Trophoblast cell (in vitro differentiated cells and primary cell): ENCODE measurements at regions not wholly inside any gene's neighbourhood (a gene's known extent, or its start where the extent isn't known, plus 50 kb on each side); places are given as distances from the start of the nearest gene placed in this dataset.
A peak's percentile ranks its signal among the peaks of the same experiment; 100 is the strongest.

Experiments used
- DNase-seq, 2 donors: peaks; one replicate each; pipeline ENCODE4 v3.0.0-alpha.2; 2016
- H2AFZ ChIP-seq: 2 replicates; pipeline ENCODE4 v1.6.1; 2013; ENCODE audit warnings: low read length, moderate library complexity, mild to moderate bottlenecking; ENCODE audit not compliant: insufficient read depth, poor library complexity
- H2AK5ac ChIP-seq: 2 replicates; pipeline ENCODE4 v1.6.1; 2013; ENCODE audit warnings: mild to moderate bottlenecking, low read length
- H2BK120ac ChIP-seq: 2 replicates; pipeline ENCODE4 v1.6.1; 2013; ENCODE audit warnings: low read length, mild to moderate bottlenecking, moderate library complexity; ENCODE audit not compliant: insufficient read depth, poor library complexity
- H2BK12ac ChIP-seq: 2 replicates; pipeline ENCODE4 v1.6.1; 2013; ENCODE audit warnings: mild to moderate bottlenecking, low read length, moderate library complexity
- H2BK5ac ChIP-seq: 2 replicates; pipeline ENCODE4 v1.6.1; 2013; ENCODE audit warnings: low read length, low read depth, moderate library complexity, mild to moderate bottlenecking; ENCODE audit not compliant: poor library complexity
- H3K14ac ChIP-seq: 2 replicates; pipeline ENCODE4 v1.6.1; 2013; ENCODE audit warnings: mild to moderate bottlenecking, low read length
- H3K18ac ChIP-seq: 2 replicates; pipeline ENCODE4 v1.6.1; 2013; ENCODE audit warnings: mild to moderate bottlenecking, low read length
- H3K23ac ChIP-seq: 2 replicates; pipeline ENCODE4 v1.6.1; 2013; ENCODE audit warnings: low read length
- H3K27ac ChIP-seq: 2 replicates; pipeline ENCODE4 v1.5.1; 2013; ENCODE audit warnings: low read depth, mild to moderate bottlenecking, inconsistent platforms, low read length, moderate library complexity
- H3K27me3 ChIP-seq: 2 replicates; pipeline ENCODE4 v1.6.1; 2013; ENCODE audit warnings: inconsistent platforms, mild to moderate bottlenecking, low read length, moderate library complexity; ENCODE audit not compliant: insufficient read depth
- H3K36me3 ChIP-seq, 2 experiments: 1 replicate in 1 of 2; 2 replicates in 1 of 2; pipeline ENCODE4 v1.6.1; 2013; ENCODE audit warnings: low read length in 2 of 2, mild to moderate bottlenecking in 2 of 2, moderate library complexity in 1 of 2; ENCODE audit not compliant: insufficient read depth in 2 of 2, control insufficient read depth in 1 of 2
- H3K4ac ChIP-seq: 2 replicates; pipeline ENCODE4 v1.6.1; 2013; ENCODE audit warnings: low read depth, mild to moderate bottlenecking, low read length, moderate library complexity
- H3K4me1 ChIP-seq, 2 experiments: 1 replicate in 1 of 2; 2 replicates in 1 of 2; pipeline ENCODE4 v1.6.1; 2013; ENCODE audit warnings: low read length in 2 of 2, mild to moderate bottlenecking in 2 of 2, moderate library complexity in 1 of 2; ENCODE audit not compliant: insufficient read depth in 2 of 2, control insufficient read depth in 1 of 2
- H3K4me2 ChIP-seq: 2 replicates; pipeline ENCODE4 v1.6.1; 2013; ENCODE audit warnings: inconsistent platforms, mild to moderate bottlenecking, low read length, moderate library complexity
- H3K4me3 ChIP-seq: 2 replicates; pipeline ENCODE4 v1.5.1; 2013; ENCODE audit warnings: mild to moderate bottlenecking, low read depth, low read length, inconsistent platforms
- H3K79me1 ChIP-seq: one replicate; pipeline ENCODE4 v1.6.1; 2013; ENCODE audit warnings: low read length
- H3K79me2 ChIP-seq: 2 replicates; pipeline ENCODE4 v1.6.1; 2013; ENCODE audit warnings: low read length, mild to moderate bottlenecking; ENCODE audit not compliant: control insufficient read depth, insufficient read depth, poor library complexity
- H3K9ac ChIP-seq: 2 replicates; pipeline ENCODE4 v1.6.1; 2013; ENCODE audit warnings: mild to moderate bottlenecking, low read length
- H3K9me3 ChIP-seq: 2 replicates; pipeline ENCODE4 v1.6.1; 2013; ENCODE audit warnings: low read depth, mild to moderate bottlenecking, control low read depth, inconsistent platforms, low read length; ENCODE audit not compliant: insufficient read depth
- H4K12ac ChIP-seq: 2 replicates; pipeline ENCODE4 v1.6.1; 2013; ENCODE audit warnings: low read depth, mild to moderate bottlenecking, low read length, moderate library complexity
- H4K8ac ChIP-seq: 2 replicates; pipeline ENCODE4 v1.6.1; 2013; ENCODE audit warnings: low read depth, mild to moderate bottlenecking, low read length, moderate library complexity
- H4K91ac ChIP-seq: one replicate; pipeline ENCODE4 v1.6.1; 2013; ENCODE audit warnings: low read depth, mild to moderate bottlenecking, low read length, moderate library complexity
- WGBS: extraction: QIAGEN DNeasy Blood & Tissue Kit; methylation state at CpG from one replicate; pipeline ENCODE4 v1.1.7; 2013; ENCODE audit warnings: missing lambda C conversion rate; ENCODE audit not compliant: insufficient read length, insufficient coverage; ENCODE audit errors: extremely low coverage; 5-methylcytosine and 5-hydroxymethylcytosine counted together

- no peak overlapping the region for H2BK120ac ChIP-seq
- H2AFZ ChIP-seq: no peak overlapping the region
- WGBS: no CpG with 5 or more reads among the region's 14 CpGs
- peaks cover 2% of the 10 kb centered on the region for H3K79me1 ChIP-seq
- H3K4me3 ChIP-seq: no peak overlapping the region
- no peak overlapping the region for H4K8ac ChIP-seq
- no peak for DNase-seq
- H3K23ac ChIP-seq: no peak overlapping the region
- H3K9ac ChIP-seq: no peak overlapping the region
- no peak overlapping the region for H3K27ac ChIP-seq
- H3K4me1 ChIP-seq: no peaks in the 10 kb centered on the region
- no peak overlapping the region for H3K4ac ChIP-seq
- no peak overlapping the region for H2BK12ac ChIP-seq
- H2BK5ac ChIP-seq: no peak overlapping the region
- H3K27me3 ChIP-seq: no peaks in the 10 kb centered on the region
- no peak overlapping the region for H4K91ac ChIP-seq
- no peak overlapping the region for H3K14ac ChIP-seq
- H3K36me3 ChIP-seq: no peaks in the 10 kb centered on the region
- H3K18ac ChIP-seq: no peak overlapping the region
- H3K79me2 ChIP-seq: no peaks in the 10 kb centered on the region
- H3K9me3 ChIP-seq: no peaks in the 10 kb centered on the region
- no peak overlapping the region for H3K4me2 ChIP-seq
- H2AK5ac ChIP-seq: no peak overlapping the region
- no peak overlapping the region for H4K12ac ChIP-seq
These were observed 232.0 kb downstream of the BCAS1 start for GRCh38 chr20:53838311-53838868.

GRCh38 chr20:53837126-53837826 is 233.1 kb downstream of the BCAS1 start:
- Histone ChIP-seq H3K18ac (no peak overlapping the region), H4K91ac (no peak overlapping the region), H3K79me1 (peaks cover 2% of the 10 kb centered on the region), H4K12ac (no peak overlapping the region), H2AK5ac (no peak overlapping the region), H3K27me3 (no peaks in the 10 kb centered on the region), H2BK5ac (no peak overlapping the region), H3K4me2 (no peak overlapping the region), H3K4ac (no peak overlapping the region), H3K14ac (no peak overlapping the region), H2BK12ac (no peak overlapping the region), H3K27ac (no peak overlapping the region), H3K23ac (no peak overlapping the region), H3K36me3 (no peaks in the 10 kb centered on the region), H3K9me3 (no peaks in the 10 kb centered on the region), H3K4me1 (no peaks in the 10 kb centered on the region), H3K9ac (no peak overlapping the region), H3K4me3 (no peak overlapping the region), H4K8ac (no peak overlapping the region), H3K79me2 (no peaks in the 10 kb centered on the region), H2BK120ac (no peak overlapping the region), H2AFZ (no peak overlapping the region)
- WGBS: no CpG with 5 or more reads among the region's 5 CpGs
- peak in 1 of 2 donors; percentile 36 for DNase-seq

- H3K4me3 ChIP-seq: no peak overlapping the region
- no peak overlapping the region for H4K12ac ChIP-seq
- no CpG with 5 or more reads among the region's 8 CpGs for WGBS
- no peak overlapping the region for H3K4me2 ChIP-seq
- H3K4ac ChIP-seq: no peak overlapping the region
- no peaks in the 10 kb centered on the region for H3K27me3 ChIP-seq
- H3K4me1 ChIP-seq: no peaks in the 10 kb centered on the region
- no peak overlapping the region for H3K14ac ChIP-seq
- H3K79me1 ChIP-seq: peaks cover 7% of the 10 kb centered on the region
- H3K18ac ChIP-seq: no peak overlapping the region
- H3K79me2 ChIP-seq: no peaks in the 10 kb centered on the region
- no peak overlapping the region for H4K8ac ChIP-seq
- DNase-seq: no peak
- no peak overlapping the region for H3K23ac ChIP-seq
- no peaks in the 10 kb centered on the region for H3K36me3 ChIP-seq
- no peak overlapping the region for H2BK5ac ChIP-seq
- no peaks in the 10 kb centered on the region for H3K9me3 ChIP-seq
- no peak overlapping the region for H2BK12ac ChIP-seq
- H2AFZ ChIP-seq: no peak overlapping the region
- no peak overlapping the region for H3K27ac ChIP-seq
- H4K91ac ChIP-seq: no peak overlapping the region
- H2AK5ac ChIP-seq: no peak overlapping the region
- no peak overlapping the region for H2BK120ac ChIP-seq
- no peak overlapping the region for H3K9ac ChIP-seq
These were observed 235.6 kb downstream of the BCAS1 start for GRCh38 chr20:53834749-53835148.

- DNase-seq: no peak
- no peak overlapping the region for H4K12ac ChIP-seq
- H3K27ac ChIP-seq: no peak overlapping the region
- no peak overlapping the region for H3K18ac ChIP-seq
- no peaks in the 10 kb centered on the region for H3K79me2 ChIP-seq
- no peak overlapping the region for H3K4me3 ChIP-seq
- peaks cover 2% of the 10 kb centered on the region in 2 experiments for H3K4me1 ChIP-seq
- no peak overlapping the region for H3K23ac ChIP-seq
- no peak overlapping the region for H2AK5ac ChIP-seq
- no peak overlapping the region for H2AFZ ChIP-seq
- no peak overlapping the region for H3K4me2 ChIP-seq
- no CpG with 5 or more reads among the region's 3 CpGs for WGBS
- no peaks in the 10 kb centered on the region for H3K36me3 ChIP-seq
- H3K4ac ChIP-seq: no peak overlapping the region
- no peak overlapping the region for H2BK120ac ChIP-seq
- H3K27me3 ChIP-seq: no peaks in the 10 kb centered on the region
- no peak overlapping the region for H4K91ac ChIP-seq
- no peak overlapping the region for H3K14ac ChIP-seq
- no peak overlapping the region for H4K8ac ChIP-seq
- H3K9ac ChIP-seq: no peak overlapping the region
- H3K79me1 ChIP-seq: peaks cover 8% of the 10 kb centered on the region
- H2BK12ac ChIP-seq: no peak overlapping the region
- no peak overlapping the region for H2BK5ac ChIP-seq
- H3K9me3 ChIP-seq: no peaks in the 10 kb centered on the region
These were observed 236.3 kb downstream of the BCAS1 start for GRCh38 chr20:53834062-53834442.
